Osteoblast (primary cell): ENCODE measurements at regions not wholly inside any gene's neighbourhood (a gene's known extent, or its start where the extent isn't known, plus 50 kb on each side); places are given as distances from the start of the nearest gene placed in this dataset.
A peak's percentile ranks its signal among the peaks of the same experiment; 100 is the strongest.

ENCODE experiments used
- DNase-seq: peaks from one replicate; pipeline ENCODE4 v3.0.0; 2011; ENCODE audit warnings: low spot score, mixed read lengths; ENCODE audit not compliant: insufficient read length; ENCODE audit errors: missing footprints
- H2AFZ ChIP-seq: 2 replicates; pipeline ENCODE4 v1.6.0; 2011; ENCODE audit warnings: mild to moderate bottlenecking, low read length
- H3K27ac ChIP-seq: 2 replicates; pipeline ENCODE4 v1.5.1; 2011; ENCODE audit warnings: mild to moderate bottlenecking, low read depth, low read length, moderate library complexity
- H3K27me3 ChIP-seq: 2 replicates; pipeline ENCODE4 v1.6.0; 2012; ENCODE audit warnings: mild to moderate bottlenecking, control low read depth, inconsistent platforms, low read length, moderate library complexity; ENCODE audit not compliant: insufficient read depth
- H3K36me3 ChIP-seq: 2 replicates; pipeline ENCODE4 v1.5.1; 2011; ENCODE audit warnings: mild to moderate bottlenecking, low read length, control low read depth, moderate library complexity; ENCODE audit not compliant: insufficient read depth
- H3K4me1 ChIP-seq: 2 replicates; pipeline ENCODE4 v1.5.1; 2011; ENCODE audit warnings: mild to moderate bottlenecking, low read length, control low read depth, moderate library complexity; ENCODE audit not compliant: insufficient read depth
- H3K4me2 ChIP-seq: 2 replicates; pipeline ENCODE4 v1.6.0; 2011; ENCODE audit warnings: mild to moderate bottlenecking, low read length; ENCODE audit not compliant: insufficient read depth
- H3K4me3 ChIP-seq: fragments of 200-600 bp; sonication (generic); 3 replicates; pipeline ENCODE4 v1.5.1; 2012; ENCODE audit warnings: mild to moderate bottlenecking, low read length, inconsistent platforms; ENCODE audit not compliant: insufficient read depth
- H3K79me2 ChIP-seq: 2 replicates; pipeline ENCODE4 v1.6.0; 2012; ENCODE audit warnings: mild to moderate bottlenecking, low read length, control low read depth, inconsistent platforms; ENCODE audit not compliant: insufficient read depth
- H3K9me3 ChIP-seq: 2 replicates; pipeline ENCODE4 v1.5.1; 2011; ENCODE audit warnings: low read depth, low read length, control low read depth
- H4K20me1 ChIP-seq: 2 replicates; pipeline ENCODE4 v1.6.0; 2012; ENCODE audit warnings: mild to moderate bottlenecking, low read length, control low read depth; ENCODE audit not compliant: insufficient read depth
- TF ChIP-seq, protein P1 (sequence below): IDR thresholded peaks from 2 replicates; pipeline ENCODE4 v1.5.1; 2011; ENCODE audit warnings: mild to moderate bottlenecking, low read depth, low read length, moderate library complexity; ENCODE audit errors: extremely low read depth

- Histone ChIP-seq H3K4me1 (no peaks in the 10 kb centered on the region), H4K20me1 (no peaks in the 10 kb centered on the region), H3K27me3 (no peaks in the 10 kb centered on the region), H3K9me3 (no peaks in the 10 kb centered on the region), H3K36me3 (no peaks in the 10 kb centered on the region), H3K4me2 (no peak overlapping the region), H2AFZ (no peak overlapping the region), H3K27ac (no peak overlapping the region), H3K79me2 (no peaks in the 10 kb centered on the region), H3K4me3 (no peak overlapping the region)
- TF ChIP-seq, protein P1, sequence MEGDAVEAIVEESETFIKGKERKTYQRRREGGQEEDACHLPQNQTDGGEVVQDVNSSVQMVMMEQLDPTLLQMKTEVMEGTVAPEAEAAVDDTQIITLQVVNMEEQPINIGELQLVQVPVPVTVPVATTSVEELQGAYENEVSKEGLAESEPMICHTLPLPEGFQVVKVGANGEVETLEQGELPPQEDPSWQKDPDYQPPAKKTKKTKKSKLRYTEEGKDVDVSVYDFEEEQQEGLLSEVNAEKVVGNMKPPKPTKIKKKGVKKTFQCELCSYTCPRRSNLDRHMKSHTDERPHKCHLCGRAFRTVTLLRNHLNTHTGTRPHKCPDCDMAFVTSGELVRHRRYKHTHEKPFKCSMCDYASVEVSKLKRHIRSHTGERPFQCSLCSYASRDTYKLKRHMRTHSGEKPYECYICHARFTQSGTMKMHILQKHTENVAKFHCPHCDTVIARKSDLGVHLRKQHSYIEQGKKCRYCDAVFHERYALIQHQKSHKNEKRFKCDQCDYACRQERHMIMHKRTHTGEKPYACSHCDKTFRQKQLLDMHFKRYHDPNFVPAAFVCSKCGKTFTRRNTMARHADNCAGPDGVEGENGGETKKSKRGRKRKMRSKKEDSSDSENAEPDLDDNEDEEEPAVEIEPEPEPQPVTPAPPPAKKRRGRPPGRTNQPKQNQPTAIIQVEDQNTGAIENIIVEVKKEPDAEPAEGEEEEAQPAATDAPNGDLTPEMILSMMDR = no peak
- no peak for DNase-seq
Measured at GRCh38 chr12:130017591-130018449, 114.0 kb upstream of the TMEM132D start.

DNA sequence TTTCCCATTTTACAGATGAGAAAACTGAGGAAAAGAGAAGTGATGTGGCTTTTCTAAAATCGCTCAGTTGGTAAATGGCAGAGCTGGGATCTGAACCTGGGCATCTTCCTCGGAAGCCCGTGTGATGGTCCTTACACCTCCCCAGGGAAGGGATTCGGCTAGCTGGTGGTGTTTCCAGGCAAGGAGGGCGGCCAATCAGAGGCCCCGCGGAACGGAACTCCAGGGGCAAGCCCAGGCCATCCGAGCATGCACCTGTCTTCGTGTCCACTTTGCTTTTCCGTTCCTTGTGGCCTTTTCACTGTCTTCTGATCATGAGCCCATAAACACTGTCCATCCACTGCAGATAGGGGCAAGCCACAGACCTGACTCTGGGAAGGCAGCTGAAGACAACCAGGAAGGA, 114.8 kb upstream of the TMEM132D start:
- no peak for DNase-seq
- Histone ChIP-seq H3K9me3 (no peaks in the 10 kb centered on the region), H3K27ac (no peak overlapping the region), H4K20me1 (no peaks in the 10 kb centered on the region), H3K4me1 (no peaks in the 10 kb centered on the region), H3K4me2 (no peak overlapping the region), H3K79me2 (no peaks in the 10 kb centered on the region), H2AFZ (no peak overlapping the region), H3K4me3 (no peak overlapping the region), H3K27me3 (no peaks in the 10 kb centered on the region), H3K36me3 (no peaks in the 10 kb centered on the region)
- TF ChIP-seq, protein P1 = no peak

DNA sequence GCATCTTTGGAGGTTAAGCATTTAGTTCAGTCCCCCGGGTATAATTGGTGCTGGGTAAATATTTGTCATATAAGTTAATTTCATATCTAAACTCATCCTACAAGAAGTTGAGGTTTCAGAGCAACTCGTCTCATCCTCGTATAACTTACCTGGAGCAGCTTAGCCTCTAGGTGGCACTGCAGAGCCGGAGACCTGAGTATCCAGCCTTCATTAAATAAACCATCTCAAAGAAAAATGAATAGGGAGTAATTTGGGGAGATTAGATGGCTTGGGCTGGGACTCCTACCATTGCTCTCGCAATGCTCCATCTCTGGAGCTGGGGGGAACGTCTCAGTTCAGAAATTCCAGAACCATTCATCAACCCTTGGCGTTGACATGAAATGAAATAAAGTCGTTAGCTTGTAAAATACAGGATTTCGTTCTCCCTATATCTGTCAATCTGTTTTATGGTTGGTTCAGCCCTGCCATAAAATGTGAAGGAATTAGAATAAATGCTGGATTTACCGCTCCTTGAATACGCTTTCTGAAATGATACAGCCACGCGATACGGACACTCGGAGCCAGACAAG, 122.9 kb upstream of the TMEM132D start:
- Histone ChIP-seq H3K27me3 (no peaks in the 10 kb centered on the region), H3K79me2 (no peaks in the 10 kb centered on the region), H3K27ac (no peak overlapping the region), H3K4me2 (no peak overlapping the region), H3K4me3 (no peak overlapping the region), H3K4me1 (no peaks in the 10 kb centered on the region), H3K36me3 (no peaks in the 10 kb centered on the region), H2AFZ (no peak overlapping the region), H4K20me1 (no peaks in the 10 kb centered on the region), H3K9me3 (no peaks in the 10 kb centered on the region)
- no peak for DNase-seq
- TF ChIP-seq, protein P1 = peak; percentile 49

GRCh38 chr12:130027798-130028197, 124.0 kb upstream of the TMEM132D start:
- no peak for DNase-seq
- TF ChIP-seq, protein P1 = no peak
- no peak overlapping the region for H3K4me2 ChIP-seq
- H2AFZ ChIP-seq = no peak overlapping the region
- no peaks in the 10 kb centered on the region for H3K9me3 ChIP-seq
- no peak overlapping the region for H3K27ac ChIP-seq
- no peaks in the 10 kb centered on the region for H3K36me3 ChIP-seq
- no peaks in the 10 kb centered on the region for H4K20me1 ChIP-seq
- no peaks in the 10 kb centered on the region for H3K27me3 ChIP-seq
- no peak overlapping the region for H3K4me3 ChIP-seq
- H3K4me1 ChIP-seq = no peaks in the 10 kb centered on the region
- no peaks in the 10 kb centered on the region for H3K79me2 ChIP-seq
